ENCODE measurements at regions not wholly inside any gene's neighbourhood (a gene's known extent, or its start where the extent isn't known, plus 50 kb on each side); places are given as distances from the start of the nearest gene placed in this dataset.

GRCh38 chrX:23079347-23079746, 79.6 kb downstream of the DDX53 start:
- TF ChIP-seq POLR2A (IDR thresholded peaks at IDR 0.05) (no peak), CTCF (IDR thresholded peaks at IDR 0.05) (peak in 1 of 6 experiments; percentile 14)

Data from esophagus squamous epithelium (tissue), 4 donors.